GM23338 (cell line): ENCODE measurements at regions not wholly inside any gene's neighbourhood (a gene's known extent, or its start where the extent isn't known, plus 50 kb on each side); places are given as distances from the start of the nearest gene placed in this dataset.

ENCODE experiments used
- CREB1 ChIP-seq: fragments of 250-450 bp; sonication (Bioruptor Pico); IDR thresholded peaks from 2 replicates; pipeline ENCODE4 v1.5.0; 2020; ENCODE audit warnings: low read depth, mild to moderate bottlenecking, moderate library complexity
- EZH2 ChIP-seq: fragments of 200-600 bp; sonication (generic); IDR thresholded peaks from one replicate; pipeline ENCODE4 v1.8.0; 2017; ENCODE audit warnings: antibody characterized with exemption, mild to moderate bottlenecking, low read depth; ENCODE audit not compliant: unreplicated experiment
- EZH2phosphoT487 ChIP-seq: fragments of 200-600 bp; sonication (generic); IDR thresholded peaks from one replicate; pipeline ENCODE4 v1.8.1; 2018; ENCODE audit warnings: antibody characterized with exemption; ENCODE audit not compliant: unreplicated experiment
- JUNB ChIP-seq: IDR thresholded peaks from one replicate; pipeline ENCODE4 v1.6.1; 2016; ENCODE audit warnings: antibody characterized with exemption; ENCODE audit not compliant: unreplicated experiment
- NANOG ChIP-seq: IDR thresholded peaks from 2 replicates; pipeline ENCODE4 v1.6.1; 2016; ENCODE audit warnings: antibody characterized with exemption, borderline replicate concordance
- POLR2AphosphoS5 ChIP-seq: IDR thresholded peaks from 2 replicates; pipeline ENCODE4 v1.6.1; 2016; ENCODE audit warnings: antibody characterized with exemption, low read depth
- ZNF114 ChIP-seq: fragments of 250-450 bp; sonication (Bioruptor Pico); IDR thresholded peaks from 2 replicates; pipeline ENCODE4 v1.5.0; 2020; ENCODE audit warnings: mild to moderate bottlenecking, moderate library complexity
- TF ChIP-seq, protein P1 (sequence below), 2 experiments: fragments of 200-600 bp in 1 of 2; sonication (generic) in 1 of 2; conservative IDR thresholded peaks; 2 replicates each; pipeline versions ENCODE4 v1.5.1 to v1.6.1; 2016 to 2017; ENCODE audit warnings: antibody characterized with exemption in 2 of 2, low read depth in 2 of 2, mild to moderate bottlenecking in 2 of 2, moderate library complexity in 1 of 2
- TF ChIP-seq, protein P2 (sequence below): IDR thresholded peaks from one replicate; pipeline ENCODE4 v1.6.1; 2018; ENCODE audit warnings: antibody characterized with exemption; ENCODE audit not compliant: unreplicated experiment
- TF ChIP-seq, protein P3 (sequence below): IDR thresholded peaks from 2 replicates; pipeline ENCODE4 v1.6.1; 2016; ENCODE audit warnings: antibody characterized with exemption

DNA sequence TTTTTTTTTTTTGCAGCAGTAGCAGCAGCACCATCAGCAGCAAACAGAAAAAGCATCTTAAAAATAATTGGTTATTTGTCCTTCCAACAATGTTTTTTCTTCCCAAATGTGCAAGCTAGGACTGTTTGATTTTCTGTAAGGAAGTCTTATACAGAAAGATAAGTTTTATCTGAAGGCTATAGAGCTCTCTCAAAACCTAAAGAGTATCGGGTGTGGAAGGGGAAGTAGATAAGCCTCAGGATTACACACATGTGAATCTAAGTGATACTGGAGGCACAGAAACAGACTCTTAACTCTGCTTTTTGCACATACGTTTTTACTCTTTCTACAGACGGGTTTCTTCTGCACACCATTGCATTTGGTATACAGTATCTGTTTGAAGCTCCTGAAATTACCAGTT, 184.4 kb upstream of the FTMT start:
- TF ChIP-seq, protein P1, sequence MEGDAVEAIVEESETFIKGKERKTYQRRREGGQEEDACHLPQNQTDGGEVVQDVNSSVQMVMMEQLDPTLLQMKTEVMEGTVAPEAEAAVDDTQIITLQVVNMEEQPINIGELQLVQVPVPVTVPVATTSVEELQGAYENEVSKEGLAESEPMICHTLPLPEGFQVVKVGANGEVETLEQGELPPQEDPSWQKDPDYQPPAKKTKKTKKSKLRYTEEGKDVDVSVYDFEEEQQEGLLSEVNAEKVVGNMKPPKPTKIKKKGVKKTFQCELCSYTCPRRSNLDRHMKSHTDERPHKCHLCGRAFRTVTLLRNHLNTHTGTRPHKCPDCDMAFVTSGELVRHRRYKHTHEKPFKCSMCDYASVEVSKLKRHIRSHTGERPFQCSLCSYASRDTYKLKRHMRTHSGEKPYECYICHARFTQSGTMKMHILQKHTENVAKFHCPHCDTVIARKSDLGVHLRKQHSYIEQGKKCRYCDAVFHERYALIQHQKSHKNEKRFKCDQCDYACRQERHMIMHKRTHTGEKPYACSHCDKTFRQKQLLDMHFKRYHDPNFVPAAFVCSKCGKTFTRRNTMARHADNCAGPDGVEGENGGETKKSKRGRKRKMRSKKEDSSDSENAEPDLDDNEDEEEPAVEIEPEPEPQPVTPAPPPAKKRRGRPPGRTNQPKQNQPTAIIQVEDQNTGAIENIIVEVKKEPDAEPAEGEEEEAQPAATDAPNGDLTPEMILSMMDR (conservative IDR thresholded peaks at IDR 0.05; ENCODE audit: low read depth in 2 of 2), result no peak
- TF ChIP-seq POLR2AphosphoS5, result no peak
- TF ChIP-seq CREB1, result no peak
- no peak for TF ChIP-seq JUNB
- TF ChIP-seq EZH2, result no peak
- no peak for TF ChIP-seq EZH2phosphoT487
- TF ChIP-seq ZNF114, result no peak
- no peak for TF ChIP-seq NANOG
- TF ChIP-seq, protein P2, sequence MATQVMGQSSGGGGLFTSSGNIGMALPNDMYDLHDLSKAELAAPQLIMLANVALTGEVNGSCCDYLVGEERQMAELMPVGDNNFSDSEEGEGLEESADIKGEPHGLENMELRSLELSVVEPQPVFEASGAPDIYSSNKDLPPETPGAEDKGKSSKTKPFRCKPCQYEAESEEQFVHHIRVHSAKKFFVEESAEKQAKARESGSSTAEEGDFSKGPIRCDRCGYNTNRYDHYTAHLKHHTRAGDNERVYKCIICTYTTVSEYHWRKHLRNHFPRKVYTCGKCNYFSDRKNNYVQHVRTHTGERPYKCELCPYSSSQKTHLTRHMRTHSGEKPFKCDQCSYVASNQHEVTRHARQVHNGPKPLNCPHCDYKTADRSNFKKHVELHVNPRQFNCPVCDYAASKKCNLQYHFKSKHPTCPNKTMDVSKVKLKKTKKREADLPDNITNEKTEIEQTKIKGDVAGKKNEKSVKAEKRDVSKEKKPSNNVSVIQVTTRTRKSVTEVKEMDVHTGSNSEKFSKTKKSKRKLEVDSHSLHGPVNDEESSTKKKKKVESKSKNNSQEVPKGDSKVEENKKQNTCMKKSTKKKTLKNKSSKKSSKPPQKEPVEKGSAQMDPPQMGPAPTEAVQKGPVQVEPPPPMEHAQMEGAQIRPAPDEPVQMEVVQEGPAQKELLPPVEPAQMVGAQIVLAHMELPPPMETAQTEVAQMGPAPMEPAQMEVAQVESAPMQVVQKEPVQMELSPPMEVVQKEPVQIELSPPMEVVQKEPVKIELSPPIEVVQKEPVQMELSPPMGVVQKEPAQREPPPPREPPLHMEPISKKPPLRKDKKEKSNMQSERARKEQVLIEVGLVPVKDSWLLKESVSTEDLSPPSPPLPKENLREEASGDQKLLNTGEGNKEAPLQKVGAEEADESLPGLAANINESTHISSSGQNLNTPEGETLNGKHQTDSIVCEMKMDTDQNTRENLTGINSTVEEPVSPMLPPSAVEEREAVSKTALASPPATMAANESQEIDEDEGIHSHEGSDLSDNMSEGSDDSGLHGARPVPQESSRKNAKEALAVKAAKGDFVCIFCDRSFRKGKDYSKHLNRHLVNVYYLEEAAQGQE, result no peak
- TF ChIP-seq, protein P3, sequence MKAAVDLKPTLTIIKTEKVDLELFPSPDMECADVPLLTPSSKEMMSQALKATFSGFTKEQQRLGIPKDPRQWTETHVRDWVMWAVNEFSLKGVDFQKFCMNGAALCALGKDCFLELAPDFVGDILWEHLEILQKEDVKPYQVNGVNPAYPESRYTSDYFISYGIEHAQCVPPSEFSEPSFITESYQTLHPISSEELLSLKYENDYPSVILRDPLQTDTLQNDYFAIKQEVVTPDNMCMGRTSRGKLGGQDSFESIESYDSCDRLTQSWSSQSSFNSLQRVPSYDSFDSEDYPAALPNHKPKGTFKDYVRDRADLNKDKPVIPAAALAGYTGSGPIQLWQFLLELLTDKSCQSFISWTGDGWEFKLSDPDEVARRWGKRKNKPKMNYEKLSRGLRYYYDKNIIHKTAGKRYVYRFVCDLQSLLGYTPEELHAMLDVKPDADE, result no peak
